B cell (primary cell): ENCODE measurements at regions not wholly inside any gene's neighbourhood (a gene's known extent, or its start where the extent isn't known, plus 50 kb on each side); places are given as distances from the start of the nearest gene placed in this dataset.

Experiments
- CTCF ChIP-seq: fragments of 200-600 bp; IDR thresholded peaks from one replicate; pipeline ENCODE4 v1.8.0; 2022; ENCODE audit warnings: antibody characterized with exemption, mild to moderate bottlenecking
- EZH2 ChIP-seq: IDR thresholded peaks from 2 replicates; pipeline ENCODE4 v1.6.1; 2012; ENCODE audit warnings: borderline replicate concordance, low read depth, mild to moderate bottlenecking, moderate library complexity, low read length; ENCODE audit not compliant: insufficient read depth, poor library complexity, severe bottlenecking

DNA sequence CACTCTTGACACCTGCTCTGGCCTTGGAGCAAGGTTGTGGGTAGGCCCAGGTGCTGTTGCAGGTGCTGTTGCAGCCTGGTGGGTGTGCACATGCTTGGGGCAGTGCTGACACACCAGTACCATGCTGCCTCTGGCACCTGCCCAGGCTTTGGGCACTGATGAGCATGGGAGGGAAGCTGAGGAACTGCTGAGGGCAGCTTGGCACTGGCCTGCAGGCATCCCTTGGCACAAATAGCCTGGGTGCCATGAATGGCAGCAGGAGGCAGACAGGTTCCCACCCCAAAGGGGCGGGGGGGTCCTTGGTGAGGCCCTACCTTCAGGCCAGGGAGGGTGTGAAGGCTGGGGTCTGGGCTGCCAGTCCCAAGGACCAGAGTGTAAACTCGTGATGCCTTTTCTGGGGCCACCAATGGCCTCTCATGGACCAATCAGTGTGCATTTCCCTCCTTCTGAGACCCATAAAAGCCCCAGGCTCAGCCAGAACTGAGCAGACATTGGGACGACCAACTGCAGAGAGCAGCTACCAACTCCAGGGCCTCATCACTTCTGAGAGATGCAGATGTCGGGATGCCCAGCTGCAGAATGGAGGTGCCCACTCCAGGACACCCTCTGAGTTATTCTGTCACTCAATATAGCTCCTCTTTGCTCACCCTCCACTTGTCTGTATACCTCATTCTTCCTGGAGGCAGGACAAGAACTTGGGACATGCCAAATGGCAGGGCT lies 547.4 kb downstream of the ZWINT start:
- TF ChIP-seq CTCF: no peak
- TF ChIP-seq EZH2: no peak
